ENCODE measurements at regions not wholly inside any gene's neighbourhood (a gene's known extent, or its start where the extent isn't known, plus 50 kb on each side); places are given as distances from the start of the nearest gene placed in this dataset.
"Not testable (repeated sequence)": the region's sequence is repeated elsewhere in the genome, so short reads cannot be mapped to it uniquely, and the experiment has no call there.

DNA sequence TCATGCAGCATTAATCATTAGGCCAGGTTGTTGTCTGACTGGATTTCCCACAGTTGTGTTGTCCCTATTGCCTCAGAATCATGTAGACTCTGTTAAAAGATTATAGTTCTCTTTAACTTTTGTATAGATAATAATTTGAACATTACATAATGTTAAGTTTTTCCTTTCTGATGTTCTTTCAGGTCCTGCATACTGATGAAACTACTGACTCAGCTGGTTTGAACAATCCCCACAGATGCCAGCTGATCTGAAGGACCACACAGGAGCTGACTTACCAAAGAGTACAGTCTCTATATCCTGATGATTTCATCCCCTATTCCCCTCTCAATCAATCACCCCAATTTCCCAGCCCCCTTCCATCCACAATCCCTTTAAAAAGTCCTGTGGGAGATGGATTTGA lies 341.2 kb upstream of the MGAT4C start:
- Mint-ChIP-seq H3K27ac (no peak overlapping the region), H3K36me3 (ENCODE audit: low read depth) (no peaks in the 10 kb centered on the region), H3K4me1 (ENCODE audit: low read depth) (no peaks in the 10 kb centered on the region), H3K4me3 (no peak overlapping the region), H3K27me3 (no peaks in the 10 kb centered on the region), H3K9me3 (no peaks in the 10 kb centered on the region)

DNA sequence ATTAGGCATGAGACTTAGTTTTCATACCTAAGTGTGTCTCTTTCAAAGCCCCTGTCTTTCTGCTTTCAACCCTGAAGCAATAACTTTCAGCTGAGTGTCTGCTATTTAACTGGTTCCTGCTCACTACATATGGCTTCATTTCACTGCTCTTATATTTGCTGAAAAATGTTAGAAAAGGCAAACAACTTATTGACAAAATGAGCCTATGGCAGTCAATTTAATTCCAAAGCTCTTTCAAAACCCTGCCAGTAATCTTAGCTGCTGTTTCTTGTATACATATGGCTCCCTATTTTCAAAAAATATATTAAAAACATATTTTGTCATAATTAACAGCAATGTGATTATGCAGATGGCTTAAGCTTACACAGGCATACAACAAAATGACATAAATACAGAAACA lies 334.1 kb upstream of the MGAT4C start:
- Mint-ChIP-seq H3K9me3 (no peaks in the 10 kb centered on the region), H3K27ac (no peak overlapping the region), H3K4me3 (no peak overlapping the region), H3K4me1 (ENCODE audit: low read depth) (no peaks in the 10 kb centered on the region), H3K27me3 (no peaks in the 10 kb centered on the region), H3K36me3 (ENCODE audit: low read depth) (no peaks in the 10 kb centered on the region)

DNA sequence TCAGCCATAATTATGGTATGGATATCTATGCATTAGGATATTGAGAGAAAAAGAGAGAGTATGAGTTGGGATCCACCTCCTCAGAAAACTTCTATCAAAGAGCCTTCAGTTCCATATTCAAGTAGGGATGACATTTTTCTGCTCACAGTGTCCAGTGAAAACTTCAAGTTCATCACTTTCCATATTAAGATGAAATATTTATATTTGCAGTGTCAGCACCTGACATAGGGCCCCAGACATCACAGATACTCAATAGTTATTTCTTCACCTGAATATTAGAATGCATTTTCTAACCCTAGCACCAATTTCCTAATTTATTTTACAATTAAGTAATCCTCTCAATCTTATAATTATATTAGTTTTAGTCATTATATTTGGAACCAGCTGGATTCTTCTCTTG lies 318.0 kb upstream of the MGAT4C start:
- no peak overlapping the region for H3K27ac Mint-ChIP-seq
- no peaks in the 10 kb centered on the region for H3K4me1 Mint-ChIP-seq (ENCODE audit: low read depth)
- H3K36me3 Mint-ChIP-seq (ENCODE audit: low read depth), result no peaks in the 10 kb centered on the region
- no peaks in the 10 kb centered on the region for H3K27me3 Mint-ChIP-seq
- H3K9me3 Mint-ChIP-seq, result peaks cover 15% of the 10 kb centered on the region
- H3K4me3 Mint-ChIP-seq, result no peak overlapping the region

DNA sequence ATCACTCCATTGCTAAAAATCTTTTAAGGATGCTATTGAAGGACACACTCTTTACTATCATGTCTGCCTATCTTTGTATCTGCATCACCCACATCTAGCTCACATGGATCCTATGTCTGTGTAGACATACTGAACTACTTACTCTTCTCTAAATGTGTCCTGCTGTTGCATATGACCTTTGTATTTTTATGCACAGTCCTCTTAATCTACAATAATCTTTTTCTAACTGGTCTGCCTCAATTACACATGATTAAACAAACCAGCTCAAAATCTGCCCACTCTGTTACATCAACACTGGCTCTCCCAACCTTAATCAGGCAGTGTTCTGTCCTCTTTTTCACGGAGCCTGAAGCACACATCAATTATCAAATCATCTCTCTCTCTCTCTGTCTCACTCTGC lies 316.3 kb upstream of the MGAT4C start:
- Mint-ChIP-seq H3K27me3 (no peaks in the 10 kb centered on the region), H3K36me3 (ENCODE audit: low read depth) (no peaks in the 10 kb centered on the region), H3K27ac (no peak overlapping the region), H3K4me1 (ENCODE audit: low read depth) (no peaks in the 10 kb centered on the region), H3K4me3 (no peak overlapping the region), H3K9me3 (peaks cover 10% of the 10 kb centered on the region)

DNA sequence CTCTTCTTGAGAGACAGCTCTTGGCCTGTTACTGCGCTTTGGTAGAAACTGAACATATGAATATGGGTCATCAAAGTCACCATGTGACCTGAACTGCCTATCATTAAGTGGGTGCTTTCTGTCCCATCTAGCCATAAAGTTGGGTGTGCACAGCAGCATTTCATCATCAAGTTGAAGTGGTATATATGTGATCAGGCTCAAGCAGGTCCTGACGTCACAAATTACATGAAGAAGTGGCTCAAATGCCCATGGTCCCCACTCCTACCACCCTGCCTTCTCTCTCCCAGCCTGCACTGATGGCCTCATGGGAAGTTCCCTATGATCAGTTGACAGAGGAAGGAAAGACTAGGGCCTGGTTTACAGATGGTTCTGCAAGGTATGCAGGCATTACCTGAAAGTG lies 308.8 kb upstream of the MGAT4C start:
- H3K9me3 Mint-ChIP-seq, result peaks cover 15% of the 10 kb centered on the region
- H3K4me1 Mint-ChIP-seq (ENCODE audit: low read depth), result no peaks in the 10 kb centered on the region
- H3K27me3 Mint-ChIP-seq, result no peaks in the 10 kb centered on the region
- no peaks in the 10 kb centered on the region for H3K36me3 Mint-ChIP-seq (ENCODE audit: low read depth)
- H3K4me3 Mint-ChIP-seq, result no peak overlapping the region
- H3K27ac Mint-ChIP-seq, result no peak overlapping the region

DNA sequence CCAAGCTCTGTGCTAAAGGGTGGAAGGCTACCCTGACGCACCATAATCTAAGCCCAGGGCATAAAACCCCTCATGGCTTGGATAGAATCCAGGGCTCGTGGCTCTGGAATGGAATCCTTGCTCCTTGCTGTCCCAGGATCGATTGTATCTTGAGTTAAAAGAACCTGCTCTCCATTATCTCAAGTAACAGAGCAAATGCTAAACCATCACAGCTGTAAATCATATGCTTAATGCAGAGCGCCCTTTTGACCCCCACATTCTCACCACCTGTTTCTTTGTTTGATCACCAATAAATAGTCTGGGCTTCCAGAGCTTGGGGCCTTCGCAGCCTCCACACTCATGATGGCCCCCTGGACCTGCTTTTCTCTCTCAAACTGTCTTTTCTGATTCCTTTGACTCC lies 299.3 kb upstream of the MGAT4C start:
- not testable (repeated sequence) for H3K36me3 Mint-ChIP-seq (ENCODE audit: low read depth); H3K27ac Mint-ChIP-seq; H3K4me3 Mint-ChIP-seq; H3K4me1 Mint-ChIP-seq (ENCODE audit: low read depth); H3K27me3 Mint-ChIP-seq
- peaks cover 18% of the 10 kb centered on the region for H3K9me3 Mint-ChIP-seq

DNA sequence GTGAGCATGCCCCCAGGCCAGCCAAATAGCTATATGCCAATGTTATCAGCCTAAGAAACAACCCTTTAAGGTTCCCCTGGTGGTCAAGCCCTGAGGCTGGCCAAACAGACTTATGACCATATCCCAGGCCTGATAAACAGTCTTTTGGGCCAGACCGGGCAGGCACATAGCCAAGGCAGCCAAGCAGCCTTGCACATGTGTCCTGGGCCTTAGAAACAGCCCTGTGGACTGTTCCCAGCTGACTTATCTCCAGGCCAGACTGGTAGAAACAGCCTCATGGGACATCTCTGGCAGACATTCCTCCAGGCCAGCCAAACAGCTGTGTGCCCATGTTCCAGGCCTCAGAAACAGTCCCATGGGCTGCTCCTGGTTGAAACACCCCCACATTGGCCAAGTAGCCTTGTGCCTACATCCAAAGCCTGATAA lies 295.0 kb upstream of the MGAT4C start:
- Mint-ChIP-seq H3K36me3 (ENCODE audit: low read depth) (no peaks in the 10 kb centered on the region), H3K4me1 (ENCODE audit: low read depth) (no peaks in the 10 kb centered on the region), H3K4me3 (no peak overlapping the region), H3K9me3 (no peaks in the 10 kb centered on the region), H3K27ac (no peak overlapping the region), H3K27me3 (no peaks in the 10 kb centered on the region)

DNA sequence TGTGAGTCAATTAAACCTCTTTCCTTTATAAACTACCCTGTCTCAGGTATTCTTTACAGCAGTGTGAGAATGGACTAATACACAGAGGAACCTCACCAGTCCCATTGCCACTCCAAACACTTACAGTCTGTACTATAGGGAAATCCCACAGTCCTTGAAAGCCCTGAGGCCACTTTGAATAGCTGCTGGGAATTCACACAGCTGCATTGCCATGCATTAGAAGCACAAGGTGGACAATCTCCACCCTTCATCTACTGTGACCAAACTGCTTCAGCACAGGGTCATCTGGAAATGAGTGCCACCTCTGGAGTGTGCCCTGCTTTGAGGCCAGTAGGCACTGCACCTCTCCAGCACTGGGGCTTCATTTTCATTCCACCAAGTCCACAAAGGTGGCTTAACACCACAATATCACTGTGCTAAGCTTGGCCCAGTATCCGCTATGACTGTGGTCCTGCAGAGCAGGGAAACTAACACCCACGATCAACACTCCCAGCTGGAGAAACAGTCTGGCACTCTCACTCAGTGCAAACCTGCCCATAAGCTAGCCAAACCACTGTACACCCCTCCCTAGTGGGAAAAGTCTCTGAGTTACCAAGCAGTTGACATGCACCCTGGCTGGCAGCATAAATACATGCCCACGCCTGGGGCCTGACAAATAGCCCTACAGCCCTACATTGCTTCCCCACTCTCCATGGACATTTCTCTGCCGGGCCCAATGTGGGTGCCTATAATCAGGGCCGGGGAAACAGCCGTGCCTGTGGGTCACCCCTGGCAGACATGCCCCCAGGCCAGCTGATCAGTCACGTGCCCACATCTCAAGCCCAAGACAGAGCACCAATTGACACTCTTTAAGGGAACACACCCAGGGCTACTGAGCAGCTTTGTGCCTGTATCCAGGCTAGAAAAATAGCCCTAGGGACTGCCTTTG lies 294.3 kb upstream of the MGAT4C start:
- Mint-ChIP-seq H3K4me1 (ENCODE audit: low read depth) (no peaks in the 10 kb centered on the region), H3K27ac (no peak overlapping the region)

DNA sequence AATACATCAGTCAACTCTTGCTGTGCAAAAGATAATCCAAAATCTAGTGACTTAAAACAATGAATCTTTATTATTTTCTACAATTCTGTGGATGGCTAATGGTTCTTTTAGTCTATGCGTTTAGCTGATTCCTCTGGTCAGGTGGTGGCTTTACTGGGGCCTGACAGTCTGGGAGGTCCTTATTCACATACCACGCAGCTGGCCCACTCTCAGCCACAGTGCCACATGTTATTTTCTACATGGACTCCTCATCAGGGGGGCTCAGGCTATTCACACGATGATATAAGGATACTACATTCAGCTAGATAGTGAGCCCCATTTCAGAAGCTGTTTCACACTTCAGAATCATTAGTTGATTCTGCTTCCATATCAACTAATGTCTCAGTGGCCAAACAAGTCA lies 287.5 kb upstream of the MGAT4C start:
- Mint-ChIP-seq H3K36me3 (ENCODE audit: low read depth) (no peaks in the 10 kb centered on the region), H3K27ac (no peak overlapping the region)

More for the DNA sequence above, 294.3 kb upstream of the MGAT4C start:
- Mint-ChIP-seq H3K4me3 (no peak overlapping the region), H3K9me3 (no peaks in the 10 kb centered on the region), H3K36me3 (ENCODE audit: low read depth) (no peaks in the 10 kb centered on the region), H3K27me3 (no peaks in the 10 kb centered on the region)

DNA sequence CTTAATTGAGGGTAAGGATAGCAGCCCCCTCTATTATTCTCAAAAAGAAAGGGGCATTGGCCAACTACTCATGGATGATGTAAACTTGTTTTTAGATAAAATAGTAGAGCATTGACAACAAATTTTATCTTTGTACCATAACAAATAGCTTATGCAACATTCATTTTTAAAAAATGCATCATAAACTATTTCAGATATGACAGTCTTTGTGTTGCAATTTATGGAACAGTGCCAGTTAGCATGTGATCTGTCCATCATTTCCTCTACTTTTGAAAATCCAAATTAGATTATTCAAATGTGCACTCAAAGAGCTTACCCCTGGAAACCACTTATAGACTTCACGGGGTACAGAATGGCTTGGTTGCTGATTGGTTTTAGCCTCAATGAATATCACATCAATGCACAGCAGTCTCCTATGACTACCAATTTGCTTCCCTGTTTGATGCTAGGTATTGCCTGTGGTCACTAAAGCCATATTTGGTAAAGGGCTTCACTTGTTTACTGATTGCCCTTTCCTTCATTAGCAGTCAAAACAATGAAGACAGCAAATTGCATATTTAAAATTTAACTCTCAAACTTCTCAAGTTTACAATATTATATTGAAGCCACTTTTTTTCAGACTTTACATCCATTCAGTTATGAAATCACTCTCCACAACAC lies 274.9 kb upstream of the MGAT4C start:
- H3K27ac Mint-ChIP-seq, result no peak overlapping the region
- no peaks in the 10 kb centered on the region for H3K27me3 Mint-ChIP-seq
- H3K36me3 Mint-ChIP-seq (ENCODE audit: low read depth), result no peaks in the 10 kb centered on the region
- H3K9me3 Mint-ChIP-seq, result no peaks in the 10 kb centered on the region
- no peaks in the 10 kb centered on the region for H3K4me1 Mint-ChIP-seq (ENCODE audit: low read depth)
- H3K4me3 Mint-ChIP-seq, result no peak overlapping the region

More for the DNA sequence above, 287.5 kb upstream of the MGAT4C start:
- Mint-ChIP-seq H3K9me3 (no peaks in the 10 kb centered on the region), H3K4me1 (ENCODE audit: low read depth) (no peaks in the 10 kb centered on the region), H3K27me3 (no peaks in the 10 kb centered on the region), H3K4me3 (no peak overlapping the region)

DNA sequence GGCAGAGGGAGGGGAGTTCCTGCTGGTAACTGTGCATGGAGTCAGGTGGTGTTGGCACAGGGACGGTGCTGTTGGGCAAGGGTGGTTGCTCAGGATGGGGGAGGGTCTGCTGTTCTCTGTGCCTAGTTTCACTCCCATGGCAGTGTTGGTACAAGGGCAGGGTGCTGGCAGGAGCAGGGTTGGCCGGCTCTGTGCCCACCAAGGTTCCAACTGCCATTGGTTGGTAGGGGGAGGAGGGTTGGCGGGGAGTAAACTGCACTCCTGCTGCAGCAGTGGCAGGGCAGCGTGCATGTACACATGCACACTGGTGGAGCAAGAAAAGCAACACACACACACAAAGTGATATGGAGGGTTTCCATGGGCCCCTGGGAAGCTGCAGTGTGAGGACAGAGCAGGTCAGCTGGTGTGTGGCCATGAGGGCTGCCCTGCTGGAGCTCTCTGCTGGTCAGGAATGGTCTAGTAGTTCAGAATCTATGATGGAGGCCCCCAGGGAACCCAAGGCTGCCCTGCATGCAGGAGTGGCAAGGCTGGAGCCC lies 269.9 kb upstream of the MGAT4C start:
- no peaks in the 10 kb centered on the region for H3K4me1 Mint-ChIP-seq (ENCODE audit: low read depth)
- no peak overlapping the region for H3K27ac Mint-ChIP-seq
- no peaks in the 10 kb centered on the region for H3K27me3 Mint-ChIP-seq
- no peak overlapping the region for H3K4me3 Mint-ChIP-seq
- H3K9me3 Mint-ChIP-seq, result peaks cover 10% of the 10 kb centered on the region
- H3K36me3 Mint-ChIP-seq (ENCODE audit: low read depth), result no peaks in the 10 kb centered on the region

DNA sequence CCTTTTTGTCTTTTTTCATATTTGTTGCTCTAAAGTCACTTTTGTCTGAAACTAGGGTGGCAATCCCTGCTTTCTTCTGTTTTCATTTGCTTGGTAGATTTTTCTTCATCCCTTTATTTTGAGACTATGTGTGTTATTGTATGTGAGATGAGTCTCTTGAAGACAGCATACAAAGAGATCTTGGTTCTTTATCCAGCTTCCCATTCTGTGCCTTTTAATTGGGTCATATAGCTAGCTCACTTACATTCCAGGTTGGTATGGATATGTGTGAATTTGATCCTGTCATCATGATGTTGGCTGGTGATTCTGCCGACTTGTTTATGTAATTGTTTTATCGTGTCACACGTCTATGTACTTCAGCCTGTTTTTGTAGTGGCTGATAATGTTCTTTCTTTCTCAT lies 267.7 kb upstream of the MGAT4C start:
- peaks cover 13% of the 10 kb centered on the region for H3K9me3 Mint-ChIP-seq
- H3K4me3 Mint-ChIP-seq, result no peak overlapping the region
- H3K36me3 Mint-ChIP-seq (ENCODE audit: low read depth), result no peaks in the 10 kb centered on the region
- no peaks in the 10 kb centered on the region for H3K4me1 Mint-ChIP-seq (ENCODE audit: low read depth)
- H3K27ac Mint-ChIP-seq, result no peak overlapping the region
- no peaks in the 10 kb centered on the region for H3K27me3 Mint-ChIP-seq

DNA sequence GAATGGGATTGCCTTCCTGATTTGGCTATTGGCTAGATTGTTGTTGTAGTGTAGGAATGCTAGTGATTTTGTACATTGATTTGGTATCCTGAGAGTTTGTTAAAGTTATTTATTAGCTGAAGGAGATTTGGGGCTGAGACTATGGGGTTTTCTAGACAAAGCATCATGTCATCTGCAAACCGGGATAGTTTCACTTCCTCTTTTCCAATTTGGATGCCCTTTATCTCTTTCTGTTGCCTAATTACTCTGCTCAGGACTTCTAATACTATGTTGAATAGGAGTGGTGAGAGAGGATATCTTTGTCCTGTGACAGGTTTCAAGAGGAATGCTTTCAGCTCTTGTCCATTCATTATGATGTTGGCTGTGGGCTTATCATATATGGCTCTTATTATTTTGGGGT lies 265.7 kb upstream of the MGAT4C start:
- H3K4me1 Mint-ChIP-seq (ENCODE audit: low read depth), result no peaks in the 10 kb centered on the region
- peaks cover 13% of the 10 kb centered on the region for H3K9me3 Mint-ChIP-seq
- H3K36me3 Mint-ChIP-seq (ENCODE audit: low read depth), result no peaks in the 10 kb centered on the region
- H3K4me3 Mint-ChIP-seq, result no peak overlapping the region
- H3K27me3 Mint-ChIP-seq, result no peaks in the 10 kb centered on the region
- no peak overlapping the region for H3K27ac Mint-ChIP-seq

DNA sequence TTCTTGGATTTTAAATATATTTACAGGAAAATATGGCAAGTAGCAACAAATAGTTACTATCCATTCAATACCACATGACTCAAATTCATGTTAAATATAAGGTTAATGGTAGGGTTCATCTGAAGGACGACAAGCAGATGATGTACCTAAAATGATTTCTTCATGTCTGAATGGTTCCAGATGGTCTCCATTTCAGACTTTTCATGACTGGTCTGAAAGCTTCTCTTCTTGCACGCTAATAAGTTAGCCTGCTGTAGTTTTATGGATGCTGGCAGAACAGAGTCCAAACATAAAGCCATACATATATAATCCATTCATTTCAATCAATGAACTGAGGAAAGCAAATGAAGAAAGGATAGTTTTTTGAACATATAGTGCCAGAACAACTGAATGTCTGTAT lies 257.0 kb upstream of the MGAT4C start:
- H3K4me3 Mint-ChIP-seq, result no peak overlapping the region
- H3K36me3 Mint-ChIP-seq (ENCODE audit: low read depth), result no peaks in the 10 kb centered on the region
- H3K27me3 Mint-ChIP-seq, result no peaks in the 10 kb centered on the region
- peaks cover 12% of the 10 kb centered on the region for H3K9me3 Mint-ChIP-seq
- no peaks in the 10 kb centered on the region for H3K4me1 Mint-ChIP-seq (ENCODE audit: low read depth)
- no peak overlapping the region for H3K27ac Mint-ChIP-seq

DNA sequence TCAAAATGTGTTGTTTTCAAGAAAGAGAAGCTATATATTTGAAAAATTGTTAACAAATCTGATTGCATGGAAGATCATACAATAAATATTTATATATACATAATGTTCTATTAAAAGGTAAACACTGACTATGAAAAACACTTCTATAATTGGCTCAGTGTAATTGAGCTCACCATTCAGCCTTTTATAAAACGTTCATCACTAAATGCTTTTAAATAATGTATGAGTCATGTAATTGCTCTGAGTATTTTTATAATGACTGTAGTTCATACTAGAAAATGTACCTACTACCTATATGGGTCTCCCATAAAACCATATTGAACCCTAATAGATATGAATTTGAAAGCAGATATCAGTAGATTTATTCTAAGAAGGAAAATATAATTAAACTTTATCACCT lies 240.4 kb upstream of the MGAT4C start:
- no peaks in the 10 kb centered on the region for H3K27me3 Mint-ChIP-seq
- no peaks in the 10 kb centered on the region for H3K4me1 Mint-ChIP-seq (ENCODE audit: low read depth)
- no peak overlapping the region for H3K4me3 Mint-ChIP-seq
- no peak overlapping the region for H3K27ac Mint-ChIP-seq
- H3K36me3 Mint-ChIP-seq (ENCODE audit: low read depth), result no peaks in the 10 kb centered on the region
- no peaks in the 10 kb centered on the region for H3K9me3 Mint-ChIP-seq
